Adrenal gland (tissue), 9 donors: ENCODE measurements at regions not wholly inside any gene's neighbourhood (a gene's known extent, or its start where the extent isn't known, plus 50 kb on each side); places are given as distances from the start of the nearest gene placed in this dataset.

Experiments used
- DNase-seq, 7 donors: peaks; one replicate each; pipeline ENCODE4 v3.0.0-alpha.2; 2019 to 2020
- H3K27ac ChIP-seq, 5 donors: fragments of 200-600 bp; sonication (generic) in 4 of 5; 1 replicate in 3 of 5; 2 replicates in 2 of 5; pipeline versions ENCODE4 v1.5.1 to v1.8.0; 2016 to 2020; ENCODE audit warnings: mild to moderate bottlenecking in 1 of 5
- H3K27me3 ChIP-seq: fragments of 200-600 bp; 2 replicates; pipeline ENCODE4 v1.8.0; 2021
- H3K36me3 ChIP-seq, 2 donors: fragments of 200-600 bp; replicated peaks in 1 of 2; 1 replicate in 1 of 2; 2 replicates in 1 of 2; pipeline versions ENCODE4 v1.5.1 to v1.8.0; 2018 to 2022
- H3K4me1 ChIP-seq, 2 donors: fragments of 200-600 bp; replicated peaks in 1 of 2; 1 replicate in 1 of 2; 2 replicates in 1 of 2; pipeline versions ENCODE4 v1.5.1 to v1.8.0; 2018 to 2021
- H3K4me3 ChIP-seq, 4 donors: fragments of 200-600 bp; sonication (generic) in 3 of 4; one replicate each; pipeline ENCODE4 v1.5.1; 2016 to 2018
- H3K9me3 ChIP-seq, 3 donors: fragments of 200-600 bp; sonication (generic) in 1 of 3; replicated peaks in 1 of 3; 1 replicate in 2 of 3; 2 replicates in 1 of 3; pipeline versions ENCODE4 v1.5.1 to v1.8.0; 2016 to 2021
- POLR2A ChIP-seq, 2 donors: fragments of 450-650 bp; IDR thresholded peaks; one replicate each; pipeline ENCODE4 v1.6.1; 2017; ENCODE audit warnings: antibody characterized with exemption in 2 of 2, mild to moderate bottlenecking in 2 of 2, moderate library complexity in 1 of 2
- WGBS, 4 donors: extraction: QIAGEN DNeasy Blood & Tissue Kit in 2 of 4; methylation state at CpG; one replicate each; pipeline versions ENCODE4 v1.1.5 to v1.1.7; 2013 to 2017; 5-methylcytosine and 5-hydroxymethylcytosine counted together
- intact Hi-C, 2 donors: fragments of 100-400 bp; cut with DNase I; formaldehyde crosslinking; loops; one replicate each; pipeline versions ENCODE4 v1.14.1 to v1.15.0; 2022 to 2023
- TF ChIP-seq, protein P1 (sequence below), 6 experiments: fragments of 450-650 bp in 4 of 6; fragments of 200-600 bp in 2 of 6; sonication (generic) in 1 of 6; IDR thresholded peaks; 1 replicate in 5 of 6; 2 replicates in 1 of 6; pipeline versions ENCODE4 v1.5.1 to v1.8.0; 2016 to 2021; ENCODE audit warnings: antibody characterized with exemption in 6 of 6, mild to moderate bottlenecking in 2 of 6, moderate library complexity in 1 of 6
- donor health status: healthy with polysubstance abuse.
- donor health status: Bipolar disorder and iron deficiency.
- donor health status: DM: yes; HTN: yes; CAD: no.
- donor health status: DM: no; HTN: no; CAD: no.
- donor health status: DM: no; HTN: no; CAD: no.

DNA sequence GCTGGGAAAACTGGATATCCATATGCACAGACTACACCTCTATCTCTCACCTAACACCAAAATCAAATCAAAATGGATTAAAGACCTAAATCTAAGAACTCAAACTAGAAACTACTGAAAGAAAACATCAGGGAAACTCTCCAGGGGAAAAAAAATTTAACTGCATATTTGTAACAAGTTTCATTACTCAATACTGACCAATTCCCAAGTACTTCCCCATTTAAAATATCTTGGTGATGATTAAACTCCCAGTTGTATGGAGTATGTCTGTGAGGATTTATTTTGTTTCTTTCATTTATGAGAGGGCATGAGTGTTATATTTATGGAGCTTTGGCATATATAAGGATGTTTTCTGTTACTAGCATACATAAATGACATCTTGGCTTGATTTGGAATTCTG lies 112.3 kb upstream of the IL15 start:
- H3K36me3 ChIP-seq, result no peaks in the 10 kb centered on the region
- H3K27ac ChIP-seq, result no peak overlapping the region
- H3K4me3 ChIP-seq, result no peak overlapping the region
- TF ChIP-seq, protein P1, sequence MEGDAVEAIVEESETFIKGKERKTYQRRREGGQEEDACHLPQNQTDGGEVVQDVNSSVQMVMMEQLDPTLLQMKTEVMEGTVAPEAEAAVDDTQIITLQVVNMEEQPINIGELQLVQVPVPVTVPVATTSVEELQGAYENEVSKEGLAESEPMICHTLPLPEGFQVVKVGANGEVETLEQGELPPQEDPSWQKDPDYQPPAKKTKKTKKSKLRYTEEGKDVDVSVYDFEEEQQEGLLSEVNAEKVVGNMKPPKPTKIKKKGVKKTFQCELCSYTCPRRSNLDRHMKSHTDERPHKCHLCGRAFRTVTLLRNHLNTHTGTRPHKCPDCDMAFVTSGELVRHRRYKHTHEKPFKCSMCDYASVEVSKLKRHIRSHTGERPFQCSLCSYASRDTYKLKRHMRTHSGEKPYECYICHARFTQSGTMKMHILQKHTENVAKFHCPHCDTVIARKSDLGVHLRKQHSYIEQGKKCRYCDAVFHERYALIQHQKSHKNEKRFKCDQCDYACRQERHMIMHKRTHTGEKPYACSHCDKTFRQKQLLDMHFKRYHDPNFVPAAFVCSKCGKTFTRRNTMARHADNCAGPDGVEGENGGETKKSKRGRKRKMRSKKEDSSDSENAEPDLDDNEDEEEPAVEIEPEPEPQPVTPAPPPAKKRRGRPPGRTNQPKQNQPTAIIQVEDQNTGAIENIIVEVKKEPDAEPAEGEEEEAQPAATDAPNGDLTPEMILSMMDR (IDR thresholded peaks at IDR 0.05), result no peak
- TF ChIP-seq POLR2A (IDR thresholded peaks at IDR 0.05), result no peak
- DNase-seq, result no peak
- no peaks in the 10 kb centered on the region for H3K27me3 ChIP-seq
- H3K9me3 ChIP-seq, result peaks cover 0 to 3% (median 0%) of the 10 kb centered on the region in 3 donors
- intact Hi-C loops, result no loop called here
- no peaks in the 10 kb centered on the region for H3K4me1 ChIP-seq

DNA sequence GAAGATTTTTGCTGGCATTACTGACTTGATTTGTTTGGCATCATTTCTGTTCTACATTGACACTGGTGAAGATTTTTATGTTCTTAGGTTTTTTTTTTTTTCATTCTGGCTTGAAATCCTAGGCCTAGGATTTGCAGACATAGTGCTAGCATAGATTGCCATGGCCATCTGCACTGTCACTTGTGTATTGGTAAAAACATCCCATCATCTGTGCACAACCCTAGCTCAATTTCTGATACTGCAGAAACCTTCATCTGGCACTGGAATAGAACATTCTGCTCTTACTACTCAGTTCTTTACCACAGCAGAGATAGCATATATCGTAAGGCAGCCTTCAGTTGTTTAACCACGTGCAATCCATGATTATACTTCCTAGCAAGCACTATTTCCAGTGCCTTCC lies 111.5 kb upstream of the IL15 start:
- H3K27me3 ChIP-seq, result no peaks in the 10 kb centered on the region
- H3K9me3 ChIP-seq, result peaks cover 0 to 10% (median 0%) of the 10 kb centered on the region in 3 donors
- WGBS, 4 donors, result 81 to 85% (median 83%) methylated on average over 2 of the region's 2 CpGs
- no peak overlapping the region for H3K4me3 ChIP-seq
- no peaks in the 10 kb centered on the region for H3K36me3 ChIP-seq
- TF ChIP-seq POLR2A (IDR thresholded peaks at IDR 0.05), result no peak
- TF ChIP-seq, protein P1 (IDR thresholded peaks at IDR 0.05), result no peak
- intact Hi-C loops, result no loop called here
- H3K27ac ChIP-seq, result no peak overlapping the region
- no peaks in the 10 kb centered on the region for H3K4me1 ChIP-seq
- DNase-seq, result no peak

DNA sequence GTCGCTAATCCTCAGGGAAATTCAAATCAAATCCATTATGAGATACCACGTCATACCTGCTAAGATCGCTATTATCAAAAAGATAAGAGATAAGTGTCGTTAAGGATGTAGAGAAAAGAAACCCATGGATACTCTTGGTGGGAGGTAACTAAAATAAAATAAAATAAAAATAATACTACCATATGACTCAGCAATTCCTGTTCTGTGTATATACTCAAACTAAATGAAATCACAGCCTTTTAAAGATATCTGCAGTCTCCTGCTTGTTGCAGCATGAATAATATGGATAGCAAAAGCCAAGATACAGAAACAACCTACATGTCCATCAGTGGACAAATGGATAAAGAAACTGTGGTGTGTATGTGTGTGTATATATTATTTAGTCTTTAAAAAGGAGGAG lies 105.8 kb upstream of the IL15 start:
- no peak for DNase-seq
- no peaks in the 10 kb centered on the region for H3K27me3 ChIP-seq
- 89 to 95% (median 91%) methylated on average over 4 of the region's 4 CpGs for WGBS, 4 donors
- H3K4me1 ChIP-seq, result no peaks in the 10 kb centered on the region
- peaks cover 0 to 12% (median 0%) of the 10 kb centered on the region in 3 donors for H3K9me3 ChIP-seq
- TF ChIP-seq, protein P1 (IDR thresholded peaks at IDR 0.05), result no peak
- TF ChIP-seq POLR2A (IDR thresholded peaks at IDR 0.05), result no peak
- intact Hi-C loops, result no loop called here
- H3K36me3 ChIP-seq, result no peaks in the 10 kb centered on the region
- no peak overlapping the region for H3K27ac ChIP-seq
- H3K4me3 ChIP-seq, result no peak overlapping the region

DNA sequence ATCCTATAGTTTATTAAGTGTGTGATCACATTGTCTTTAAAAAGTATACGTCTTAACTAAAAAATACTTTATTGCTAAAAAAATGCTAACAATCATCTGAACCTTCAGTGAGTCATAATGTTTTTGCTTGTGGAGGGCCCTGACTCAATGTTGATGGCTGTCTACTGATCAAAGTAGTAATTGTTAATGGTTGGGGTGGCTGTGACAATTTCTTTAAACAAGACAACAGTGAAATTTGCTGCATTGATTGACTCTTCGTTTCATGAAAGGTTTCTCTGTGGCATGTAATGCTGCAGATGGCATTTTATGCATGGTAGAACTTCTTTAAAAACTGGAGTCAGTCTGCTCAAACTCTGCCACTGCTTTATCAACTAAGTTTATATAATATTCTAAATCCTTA lies 101.4 kb upstream of the IL15 start:
- Histone ChIP-seq H3K27me3 (no peaks in the 10 kb centered on the region), H3K36me3 (no peaks in the 10 kb centered on the region), H3K4me3 (no peak overlapping the region), H3K27ac (no peak overlapping the region), H3K9me3 (peaks cover 0 to under 1% (median 0%) of the 10 kb centered on the region in 3 donors), H3K4me1 (no peaks in the 10 kb centered on the region)
- intact Hi-C loops, result no loop called here
- 70 to 84% (median 75%) methylated on average over 2 of the region's 2 CpGs for WGBS, 4 donors
- no peak for DNase-seq
- TF ChIP-seq POLR2A (IDR thresholded peaks at IDR 0.05), result no peak
- TF ChIP-seq, protein P1 (IDR thresholded peaks at IDR 0.05), result no peak
